IMR-90 (cell line): ENCODE measurements at regions not wholly inside any gene's neighbourhood (a gene's known extent, or its start where the extent isn't known, plus 50 kb on each side); places are given as distances from the start of the nearest gene placed in this dataset.

Experiments
- BHLHE40 ChIP-seq: fragments of 150-350 bp; IDR thresholded peaks from 2 replicates; pipeline ENCODE4 v1.6.1; 2016; ENCODE audit warnings: mild to moderate bottlenecking, low read depth, low read length
- CEBPB ChIP-seq: IDR thresholded peaks from 2 replicates; pipeline ENCODE4 v1.6.1; 2012; ENCODE audit warnings: low read depth, low read length, improper control_type of control experiment
- CHD1 ChIP-seq: IDR thresholded peaks from 2 replicates; pipeline ENCODE4 v1.6.1; 2012; ENCODE audit warnings: low read depth, low read length, improper control_type of control experiment
- CTCF ChIP-seq: conservative IDR thresholded peaks from 2 replicates; pipeline ENCODE4 v1.5.1; 2012; ENCODE audit warnings: mild to moderate bottlenecking, low read depth, low read length, improper control_type of control experiment
- ELK1 ChIP-seq: fragments of 150-350 bp; IDR thresholded peaks from 2 replicates; pipeline ENCODE4 v1.6.1; 2016; ENCODE audit warnings: low read depth, mild to moderate bottlenecking, low read length, moderate library complexity, borderline replicate concordance
- FOS ChIP-seq: fragments of 150-350 bp; IDR thresholded peaks from 2 replicates; pipeline ENCODE4 v1.6.1; 2016; ENCODE audit warnings: low read depth, low read length
- MAFK ChIP-seq: IDR thresholded peaks from 2 replicates; pipeline ENCODE4 v1.6.1; 2012; ENCODE audit warnings: low read depth, low read length, improper control_type of control experiment
- POLR2A ChIP-seq: IDR thresholded peaks from 2 replicates; pipeline ENCODE4 v1.6.1; 2012; ENCODE audit warnings: mild to moderate bottlenecking, low read depth, low read length
- RCOR1 ChIP-seq: IDR thresholded peaks from 2 replicates; pipeline ENCODE4 v1.6.1; 2012; ENCODE audit warnings: mild to moderate bottlenecking, low read length, improper control_type of control experiment; ENCODE audit not compliant: insufficient replicate concordance
- RFX5 ChIP-seq: IDR thresholded peaks from 2 replicates; pipeline ENCODE4 v1.8.0; 2012; ENCODE audit warnings: low read depth, mild to moderate bottlenecking, low read length, moderate library complexity
- SMC3 ChIP-seq: fragments of 150-350 bp; IDR thresholded peaks from 2 replicates; pipeline ENCODE4 v1.6.1; 2016; ENCODE audit warnings: low read depth, mild to moderate bottlenecking, antibody characterized with exemption, low read length, moderate library complexity
- TF ChIP-seq, protein P1 (sequence below): fragments of 150-350 bp; IDR thresholded peaks from 2 replicates; pipeline ENCODE4 v1.6.1; 2017; ENCODE audit warnings: mild to moderate bottlenecking, antibody characterized with exemption, low read length, low read depth

GRCh38 chr22:27617214-27617881 is 184.2 kb downstream of the MN1 start:
- TF ChIP-seq POLR2A (no peak), CTCF (0 out of 2 replicates have a peak, but pooled peaks have one; percentile 7), ELK1 (no peak), RFX5 (no peak), CEBPB (no peak), MAFK (no peak), FOS (no peak), SMC3 (no peak), CHD1 (no peak), RCOR1 (no peak), BHLHE40 (no peak)
- TF ChIP-seq, protein P1, sequence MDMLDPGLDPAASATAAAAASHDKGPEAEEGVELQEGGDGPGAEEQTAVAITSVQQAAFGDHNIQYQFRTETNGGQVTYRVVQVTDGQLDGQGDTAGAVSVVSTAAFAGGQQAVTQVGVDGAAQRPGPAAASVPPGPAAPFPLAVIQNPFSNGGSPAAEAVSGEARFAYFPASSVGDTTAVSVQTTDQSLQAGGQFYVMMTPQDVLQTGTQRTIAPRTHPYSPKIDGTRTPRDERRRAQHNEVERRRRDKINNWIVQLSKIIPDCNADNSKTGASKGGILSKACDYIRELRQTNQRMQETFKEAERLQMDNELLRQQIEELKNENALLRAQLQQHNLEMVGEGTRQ, result no peak
